Neuronal stem cell (in vitro differentiated cells): ENCODE measurements at regions not wholly inside any gene's neighbourhood (a gene's known extent, or its start where the extent isn't known, plus 50 kb on each side); places are given as distances from the start of the nearest gene placed in this dataset.
"Not testable (repeated sequence)": the region's sequence is repeated elsewhere in the genome, so short reads cannot be mapped to it uniquely, and the experiment has no call there.

Experiments used
- DNase-seq: peaks from one replicate; pipeline ENCODE4 v3.0.0-alpha.2; 2013; ENCODE audit warnings: low spot score
- H2AFZ ChIP-seq: one replicate; pipeline ENCODE4 v1.6.1; 2013; ENCODE audit warnings: mild to moderate bottlenecking, low read length, inconsistent platforms
- H2AK5ac ChIP-seq: 2 replicates; pipeline ENCODE4 v1.6.1; 2013; ENCODE audit warnings: low read depth, mild to moderate bottlenecking, inconsistent platforms, low read length, moderate library complexity, mixed read lengths
- H2BK120ac ChIP-seq: 2 replicates; pipeline ENCODE4 v1.6.1; 2013; ENCODE audit warnings: low read depth, mild to moderate bottlenecking, inconsistent platforms, low read length, moderate library complexity, mixed read lengths
- H2BK12ac ChIP-seq: one replicate; pipeline ENCODE4 v1.6.1; 2013; ENCODE audit warnings: low read length, inconsistent platforms
- H2BK15ac ChIP-seq: 2 replicates; pipeline ENCODE4 v1.6.1; 2013; ENCODE audit warnings: mild to moderate bottlenecking, low read length, inconsistent platforms, mixed read lengths
- H2BK5ac ChIP-seq: one replicate; pipeline ENCODE4 v1.6.1; 2013; ENCODE audit warnings: inconsistent platforms, mild to moderate bottlenecking, low read length, moderate library complexity
- H3K14ac ChIP-seq: one replicate; pipeline ENCODE4 v1.6.1; 2013; ENCODE audit warnings: low read length, inconsistent platforms
- H3K18ac ChIP-seq: 2 replicates; pipeline ENCODE4 v1.6.1; 2013; ENCODE audit warnings: low read length, inconsistent platforms
- H3K23ac ChIP-seq: 2 replicates; pipeline ENCODE4 v1.6.1; 2013; ENCODE audit warnings: low read depth, mild to moderate bottlenecking, mixed read lengths, low read length, inconsistent platforms; ENCODE audit not compliant: poor library complexity
- H3K27ac ChIP-seq: replicated peaks from 3 replicates; pipeline ENCODE4 v1.5.1; 2013; ENCODE audit warnings: low read length, inconsistent platforms
- H3K27me3 ChIP-seq, 3 experiments: 2 replicates each; pipeline ENCODE4 v1.6.1; 2013; ENCODE audit warnings: low read length in 3 of 3, mild to moderate bottlenecking in 2 of 3, inconsistent platforms in 1 of 3, low read depth in 1 of 3, mixed read lengths in 1 of 3, moderate library complexity in 1 of 3; ENCODE audit not compliant: control insufficient read depth in 3 of 3, insufficient read depth in 3 of 3
- H3K36me3 ChIP-seq, 2 donors: replicated peaks in 1 of 2; 2 replicates each; pipeline ENCODE4 v1.6.1; 2013; ENCODE audit warnings: low read length in 2 of 2; ENCODE audit not compliant: control insufficient read depth in 2 of 2, insufficient read depth in 2 of 2
- H3K4ac ChIP-seq: 2 replicates; pipeline ENCODE4 v1.6.1; 2013; ENCODE audit warnings: inconsistent platforms, mild to moderate bottlenecking, low read length, moderate library complexity
- H3K4me1 ChIP-seq, 2 donors: 1 replicate in 1 of 2; 2 replicates in 1 of 2; pipeline ENCODE4 v1.6.1; 2013; ENCODE audit warnings: low read length in 2 of 2, low read depth in 1 of 2; ENCODE audit not compliant: control insufficient read depth in 2 of 2, insufficient read depth in 1 of 2
- H3K4me2 ChIP-seq: one replicate; pipeline ENCODE4 v1.6.1; 2013; ENCODE audit warnings: mild to moderate bottlenecking, low read length, inconsistent platforms; ENCODE audit not compliant: insufficient read depth, poor library complexity, severe bottlenecking
- H3K4me3 ChIP-seq, 2 donors: 2 replicates each; pipeline ENCODE4 v1.5.1; 2013; ENCODE audit warnings: low read length in 2 of 2, mild to moderate bottlenecking in 2 of 2, inconsistent platforms in 1 of 2, moderate library complexity in 1 of 2
- H3K79me1 ChIP-seq: one replicate; pipeline ENCODE4 v1.6.1; 2013; ENCODE audit warnings: low read depth, mild to moderate bottlenecking, inconsistent platforms, low read length, moderate library complexity
- H3K9ac ChIP-seq: one replicate; pipeline ENCODE4 v1.6.1; 2013; ENCODE audit warnings: mild to moderate bottlenecking, low read depth, low read length, inconsistent platforms; ENCODE audit not compliant: poor library complexity
- H3K9me3 ChIP-seq, 2 donors: replicated peaks in 1 of 2; 2 replicates each; pipeline versions ENCODE3 to v1.6.1; 2013; ENCODE audit warnings: low read length in 2 of 2, mild to moderate bottlenecking in 2 of 2, inconsistent platforms in 1 of 2, low read depth in 1 of 2, mixed read lengths in 1 of 2, moderate library complexity in 1 of 2; ENCODE audit not compliant: control insufficient read depth in 2 of 2, insufficient read depth in 1 of 2
- H4K8ac ChIP-seq: one replicate; pipeline ENCODE4 v1.6.1; 2013; ENCODE audit warnings: low read depth, mild to moderate bottlenecking, inconsistent platforms, low read length, moderate library complexity
- H4K91ac ChIP-seq: one replicate; pipeline ENCODE4 v1.6.1; 2013; ENCODE audit warnings: low read length, low read depth, mild to moderate bottlenecking, inconsistent platforms; ENCODE audit not compliant: poor library complexity
- WGBS, 2 donors: extraction: QIAGEN DNeasy Blood & Tissue Kit; methylation state at CpG; one replicate each; pipeline ENCODE4 v1.1.7; 2013; ENCODE audit warnings: missing lambda C conversion rate in 2 of 2, mixed read lengths in 1 of 2; ENCODE audit not compliant: insufficient read length in 2 of 2, insufficient replicate concordance in 1 of 2; ENCODE audit errors: extremely low coverage in 2 of 2; 5-methylcytosine and 5-hydroxymethylcytosine counted together

GRCh38 chr22:33989263-33989662 lies 69.0 kb upstream of the LARGE1 start:
- not testable (repeated sequence) for H3K36me3 ChIP-seq, H4K91ac ChIP-seq, H3K9ac ChIP-seq, H3K4ac ChIP-seq, H2BK5ac ChIP-seq, H3K27me3 ChIP-seq, H2AK5ac ChIP-seq, H2AFZ ChIP-seq, H3K14ac ChIP-seq, H3K18ac ChIP-seq, H4K8ac ChIP-seq, H3K79me1 ChIP-seq, H3K23ac ChIP-seq, H3K4me3 ChIP-seq, H3K4me1 ChIP-seq, H2BK12ac ChIP-seq, H3K4me2 ChIP-seq, H3K9me3 ChIP-seq, H3K27ac ChIP-seq, H2BK15ac ChIP-seq, H2BK120ac ChIP-seq, DNase-seq
- WGBS, 2 donors = no CpG with 5 or more reads among the region's 7 CpGs

- no peak overlapping the region for H2BK120ac ChIP-seq
- H3K23ac ChIP-seq = no peak overlapping the region
- H3K14ac ChIP-seq = no peak overlapping the region
- no peaks in the 10 kb centered on the region for H3K36me3 ChIP-seq
- peaks cover 2% of the 10 kb centered on the region for H3K79me1 ChIP-seq
- no peak overlapping the region for H3K4ac ChIP-seq
- H3K27ac ChIP-seq = no peak overlapping the region
- H2AK5ac ChIP-seq = no peak overlapping the region
- H4K8ac ChIP-seq = no peak overlapping the region
- no peaks in the 10 kb centered on the region for H3K27me3 ChIP-seq
- H2BK12ac ChIP-seq = no peak overlapping the region
- H2BK15ac ChIP-seq = no peak overlapping the region
- H3K9ac ChIP-seq = no peak overlapping the region
- no CpG with 5 or more reads among the region's 1 CpG for WGBS, 2 donors
- no peak overlapping the region for H4K91ac ChIP-seq
- DNase-seq = no peak
- no peak overlapping the region for H3K4me3 ChIP-seq
- peaks cover 0 to 2% of the 10 kb centered on the region in 2 donors for H3K4me1 ChIP-seq
- H3K18ac ChIP-seq = no peak overlapping the region
- H2AFZ ChIP-seq = no peak overlapping the region
- no peak overlapping the region for H2BK5ac ChIP-seq
- H3K4me2 ChIP-seq = no peak overlapping the region
- H3K9me3 ChIP-seq = no peaks in the 10 kb centered on the region
Observed at GRCh38 chr22:33991620-33992019, 71.3 kb upstream of the LARGE1 start.

GRCh38 chr22:33996824-33997223 lies 76.5 kb upstream of the LARGE1 start:
- Histone ChIP-seq H3K4me2 (no peak overlapping the region), H3K18ac (no peak overlapping the region), H3K14ac (no peak overlapping the region), H3K27me3 (no peaks in the 10 kb centered on the region), H4K91ac (no peak overlapping the region), H2BK12ac (no peak overlapping the region), H3K4ac (no peak overlapping the region), H2AK5ac (no peak overlapping the region), H2AFZ (no peak overlapping the region), H3K4me1 (no peaks in the 10 kb centered on the region), H2BK120ac (no peak overlapping the region), H3K23ac (no peak overlapping the region), H3K4me3 (no peak overlapping the region), H3K36me3 (no peaks in the 10 kb centered on the region), H3K27ac (no peak overlapping the region), H3K9me3 (peaks cover 0 to 2% of the 10 kb centered on the region in 2 donors), H3K9ac (no peak overlapping the region), H2BK15ac (no peak overlapping the region), H3K79me1 (no peaks in the 10 kb centered on the region), H2BK5ac (no peak overlapping the region), H4K8ac (no peak overlapping the region)
- DNase-seq = no peak
- WGBS, 2 donors = no CpG with 5 or more reads among the region's 3 CpGs

DNA sequence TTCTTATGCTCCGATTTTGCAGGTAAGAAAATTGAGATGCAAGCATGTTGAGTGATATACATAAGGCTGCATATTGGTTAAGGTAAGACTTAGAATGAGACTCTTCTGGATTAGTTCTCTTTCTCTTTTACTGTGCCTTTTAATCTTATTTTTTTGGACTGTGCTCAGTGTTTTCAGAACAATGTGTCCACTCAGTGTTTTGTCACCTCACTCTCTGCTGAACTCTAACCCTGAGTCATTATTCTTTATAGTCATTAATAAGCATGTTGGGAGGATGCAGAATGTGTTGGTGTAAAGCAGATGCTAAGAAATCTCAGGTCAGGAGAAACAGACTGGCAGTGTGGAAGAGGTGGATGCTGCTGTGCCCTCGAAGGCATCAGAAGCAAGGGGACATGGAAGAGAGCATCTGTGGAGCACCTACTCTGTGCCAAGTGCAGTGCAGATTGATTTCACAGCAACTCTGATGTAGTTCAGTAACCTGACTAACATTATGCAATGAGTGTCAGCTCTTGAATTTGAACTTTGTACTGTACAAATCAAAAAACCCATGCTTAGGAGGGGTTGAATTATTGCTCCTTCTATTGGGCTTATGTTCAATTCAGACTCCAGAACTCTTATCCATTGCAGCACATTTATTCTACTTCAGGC lies 80.7 kb upstream of the LARGE1 start:
- Histone ChIP-seq H2AK5ac (no peak overlapping the region), H3K9me3 (peaks cover 0 to 5% of the 10 kb centered on the region in 2 donors), H2BK120ac (no peak overlapping the region), H3K27ac (no peak overlapping the region), H2BK15ac (no peak overlapping the region), H3K23ac (no peak overlapping the region), H4K8ac (no peak overlapping the region), H3K4me1 (no peaks in the 10 kb centered on the region), H3K9ac (no peak overlapping the region), H3K4me2 (no peak overlapping the region), H2BK12ac (no peak overlapping the region), H3K14ac (no peak overlapping the region), H3K27me3 (peaks cover 0 to 2% (median 0%) of the 10 kb centered on the region in 3 experiments), H2BK5ac (no peak overlapping the region), H3K18ac (no peak overlapping the region), H3K4ac (no peak overlapping the region), H3K36me3 (no peaks in the 10 kb centered on the region), H3K79me1 (no peaks in the 10 kb centered on the region), H2AFZ (no peak overlapping the region), H4K91ac (no peak overlapping the region), H3K4me3 (no peak overlapping the region)
- WGBS, 2 donors = no CpG with 5 or more reads among the region's 2 CpGs
- DNase-seq = no peak
